ENCODE measurements at regions not wholly inside any gene's neighbourhood (a gene's known extent, or its start where the extent isn't known, plus 50 kb on each side); places are given as distances from the start of the nearest gene placed in this dataset.

DNA sequence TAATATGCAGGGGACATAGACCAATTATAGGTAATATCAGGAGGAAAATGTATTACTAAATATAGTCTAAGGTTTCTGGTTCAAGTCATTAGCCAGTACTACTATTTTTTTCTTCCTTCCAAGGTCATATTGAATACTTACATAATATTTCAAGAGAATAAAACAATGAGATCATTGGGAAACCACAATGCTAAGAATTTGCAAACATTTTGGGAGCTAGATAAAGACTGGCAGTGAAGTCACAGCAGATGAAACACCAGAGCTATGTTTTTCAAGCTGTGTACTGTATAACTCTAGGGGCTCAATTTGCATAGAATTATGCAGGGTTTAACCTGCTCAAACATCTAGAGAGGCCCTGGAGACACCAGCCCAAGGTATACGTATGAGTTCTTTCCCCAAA is 80.5 kb upstream of the KCNH7 start:
- TF ChIP-seq MXI1 (conservative IDR thresholded peaks at IDR 0.05; ENCODE audit: poor library complexity, severe bottlenecking) (no peak), EZH2 (IDR thresholded peaks at IDR 0.05; ENCODE audit: borderline replicate concordance, insufficient read depth, low read length, poor library complexity, severe bottlenecking) (no peak), SMC3 (conservative IDR thresholded peaks at IDR 0.05; ENCODE audit: poor library complexity) (no peak), POLR2AphosphoS5 (IDR thresholded peaks at IDR 0.05) (no peak)
- TF ChIP-seq, protein P1, sequence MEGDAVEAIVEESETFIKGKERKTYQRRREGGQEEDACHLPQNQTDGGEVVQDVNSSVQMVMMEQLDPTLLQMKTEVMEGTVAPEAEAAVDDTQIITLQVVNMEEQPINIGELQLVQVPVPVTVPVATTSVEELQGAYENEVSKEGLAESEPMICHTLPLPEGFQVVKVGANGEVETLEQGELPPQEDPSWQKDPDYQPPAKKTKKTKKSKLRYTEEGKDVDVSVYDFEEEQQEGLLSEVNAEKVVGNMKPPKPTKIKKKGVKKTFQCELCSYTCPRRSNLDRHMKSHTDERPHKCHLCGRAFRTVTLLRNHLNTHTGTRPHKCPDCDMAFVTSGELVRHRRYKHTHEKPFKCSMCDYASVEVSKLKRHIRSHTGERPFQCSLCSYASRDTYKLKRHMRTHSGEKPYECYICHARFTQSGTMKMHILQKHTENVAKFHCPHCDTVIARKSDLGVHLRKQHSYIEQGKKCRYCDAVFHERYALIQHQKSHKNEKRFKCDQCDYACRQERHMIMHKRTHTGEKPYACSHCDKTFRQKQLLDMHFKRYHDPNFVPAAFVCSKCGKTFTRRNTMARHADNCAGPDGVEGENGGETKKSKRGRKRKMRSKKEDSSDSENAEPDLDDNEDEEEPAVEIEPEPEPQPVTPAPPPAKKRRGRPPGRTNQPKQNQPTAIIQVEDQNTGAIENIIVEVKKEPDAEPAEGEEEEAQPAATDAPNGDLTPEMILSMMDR (IDR thresholded peaks at IDR 0.05; ENCODE audit: poor library complexity, severe bottlenecking) = no peak
